A549 (cell line): ENCODE measurements at regions not wholly inside any gene's neighbourhood (a gene's known extent, or its start where the extent isn't known, plus 50 kb on each side); places are given as distances from the start of the nearest gene placed in this dataset.

Source experiments
- ATAC-seq, 2 experiments: fragments of 200-7000 bp in 1 of 2; fragments of >200 bp in 1 of 2; cut with Nextera tagmentation in 1 of 2; cut with Tn5 transposase in 1 of 2; 3 replicates each; pipeline versions ENCODE4 v1.8.0 to v1.9.1; 2018 to 2020; ENCODE audit warnings: mild to moderate bottlenecking in 1 of 2, moderate library complexity in 1 of 2
- CTCF ChIA-PET: fragments of 300-600 bp; sonication (Branson Sonifier 250); formaldehyde crosslinking; extraction: SDS; loops from one replicate; lab custom pipeline; 2021; ENCODE audit warnings: antibody characterized with exemption, inconsistent platforms; lab: Yijun Ruan, JAX
- POLR2A ChIA-PET: fragments of 350-600 bp; formaldehyde crosslinking; extraction: SDS; loops from one replicate; lab custom pipeline; 2021; ENCODE audit warnings: antibody characterized with exemption, inconsistent platforms; lab: Yijun Ruan, JAX
- DNase-seq, 2 experiments: peaks; one replicate each; pipeline versions ENCODE4 v3.0.0 to v3.0.0-alpha.2; 2011 to 2016; ENCODE audit warnings: low read depth in 1 of 2, low spot score in 1 of 2
- FAIRE-seq: peaks from 2 replicates; lab custom pipeline; 2011; peaks lifted over from hg19 to GRCh38; lab: Jason Lieb, UNC
- H3K27ac ChIP-seq, 2 experiments: fragments of >200 bp; sonication (Bioruptor Twin); formaldehyde crosslinking; 3 replicates each; pipeline ENCODE4 v1.5.1; 2016 to 2017
- H3K4me1 ChIP-seq: fragments of >200 bp; sonication (Bioruptor Twin); formaldehyde crosslinking; 3 replicates; pipeline ENCODE4 v1.6.1; 2016
- H3K4me2 ChIP-seq: fragments of >200 bp; sonication (Bioruptor Twin); formaldehyde crosslinking; 3 replicates; pipeline ENCODE4 v1.6.1; 2016
- H3K4me3 ChIP-seq: fragments of >200 bp; sonication (Bioruptor Twin); formaldehyde crosslinking; 3 replicates; pipeline ENCODE4 v1.5.1; 2016
- H3K9me3 ChIP-seq: fragments of >200 bp; sonication (Bioruptor Twin); formaldehyde crosslinking; 3 replicates; pipeline ENCODE4 v1.6.1; 2016
- CHD4 ChIP-seq: fragments of 200-600 bp; sonication (generic); IDR thresholded peaks from 2 replicates; pipeline ENCODE4 v1.6.1; 2016; ENCODE audit warnings: antibody characterized with exemption, mild to moderate bottlenecking, borderline replicate concordance
- CTCF ChIP-seq: fragments of >200 bp; sonication (Bioruptor Twin); formaldehyde crosslinking; IDR thresholded peaks from 3 replicates; pipeline ENCODE4 v1.5.1; 2016
- E2F6 ChIP-seq: IDR thresholded peaks from 2 replicates; pipeline ENCODE4 v1.6.1; 2012; ENCODE audit warnings: low read depth, borderline replicate concordance
- EHF ChIP-seq: fragments of 250-450 bp; sonication (Bioruptor Pico); IDR thresholded peaks from 2 replicates; pipeline ENCODE4 v1.5.0; 2020; ENCODE audit warnings: mild to moderate bottlenecking
- EHMT2 ChIP-seq: fragments of 200-600 bp; sonication (generic); IDR thresholded peaks from 2 replicates; pipeline ENCODE4 v1.6.1; 2016; ENCODE audit warnings: antibody characterized with exemption, low read depth, mild to moderate bottlenecking, moderate library complexity
- ESRRA ChIP-seq: fragments of 150-350 bp; IDR thresholded peaks from 2 replicates; pipeline ENCODE4 v1.6.1; 2014; ENCODE audit warnings: mild to moderate bottlenecking, low read length, borderline replicate concordance
- HOXB13 ChIP-seq: fragments of 250-450 bp; sonication (Bioruptor Pico); IDR thresholded peaks from 2 replicates; pipeline ENCODE4 v1.5.0; 2020; ENCODE audit warnings: low read depth, mild to moderate bottlenecking, moderate library complexity
- HOXB5 ChIP-seq: fragments of 250-450 bp; sonication (Bioruptor Pico); IDR thresholded peaks from 2 replicates; pipeline ENCODE4 v1.5.0; 2020; ENCODE audit warnings: mild to moderate bottlenecking, moderate library complexity
- MAX ChIP-seq: IDR thresholded peaks from 2 replicates; pipeline ENCODE4 v1.6.1; 2012
- NFE2L2 ChIP-seq: fragments of 150-350 bp; conservative IDR thresholded peaks from 2 replicates; pipeline ENCODE4 v1.6.1; 2014; ENCODE audit warnings: low read length
- NR3C1 ChIP-seq: fragments of >200 bp; sonication (Bioruptor Twin); formaldehyde crosslinking; IDR thresholded peaks from 3 replicates; pipeline ENCODE4 v1.6.1; 2017
- PHF8 ChIP-seq: fragments of 200-600 bp; sonication (generic); IDR thresholded peaks from 2 replicates; pipeline ENCODE4 v1.6.1; 2016; ENCODE audit warnings: low read depth, mild to moderate bottlenecking, antibody characterized with exemption, moderate library complexity, borderline replicate concordance
- POLR2A ChIP-seq: IDR thresholded peaks from 2 replicates; pipeline ENCODE4 v1.6.1; 2012; ENCODE audit warnings: mild to moderate bottlenecking, low read length
- POLR2AphosphoS2 ChIP-seq: conservative IDR thresholded peaks from 2 replicates; pipeline ENCODE4 v1.6.1; 2012; ENCODE audit warnings: low read length, improper control_type of control experiment, inconsistent platforms
- RAD21 ChIP-seq, 2 experiments: fragments of >200 bp in 1 of 2; sonication (Bioruptor Twin) in 1 of 2; formaldehyde crosslinking in 1 of 2; IDR thresholded peaks in 1 of 2; conservative IDR thresholded peaks in 1 of 2; 2 replicates in 1 of 2; 3 replicates in 1 of 2; pipeline ENCODE4 v1.6.1; 2012 to 2018; ENCODE audit warnings: inconsistent platforms in 1 of 2
- RARB ChIP-seq: fragments of 250-450 bp; sonication (Bioruptor Pico); IDR thresholded peaks from 2 replicates; pipeline ENCODE4 v1.8.0; 2021; ENCODE audit warnings: mild to moderate bottlenecking, moderate library complexity
- REST ChIP-seq: fragments of 200-600 bp; sonication (generic); IDR thresholded peaks from 2 replicates; pipeline ENCODE4 v1.6.1; 2016; ENCODE audit warnings: antibody characterized with exemption, mild to moderate bottlenecking, moderate library complexity
- RFX5 ChIP-seq: fragments of 450-650 bp; IDR thresholded peaks from 2 replicates; pipeline ENCODE4 v1.7.1; 2014; ENCODE audit warnings: antibody characterized with exemption, mild to moderate bottlenecking, moderate library complexity
- RNF2 ChIP-seq: fragments of 200-600 bp; sonication (generic); IDR thresholded peaks from 2 replicates; pipeline ENCODE4 v1.6.1; 2016; ENCODE audit warnings: low read depth, mild to moderate bottlenecking, antibody characterized with exemption, moderate library complexity, borderline replicate concordance
- SMC3 ChIP-seq: fragments of >200 bp; sonication (Bioruptor Twin); formaldehyde crosslinking; IDR thresholded peaks from 3 replicates; pipeline ENCODE4 v1.6.1; 2018; ENCODE audit warnings: inconsistent platforms
- SREBF2 ChIP-seq: fragments of 450-650 bp; IDR thresholded peaks from 2 replicates; pipeline ENCODE4 v1.6.1; 2014; ENCODE audit warnings: mild to moderate bottlenecking, moderate library complexity
- TFCP2L1 ChIP-seq: fragments of 250-450 bp; sonication (Bioruptor Pico); IDR thresholded peaks from 2 replicates; pipeline ENCODE4 v1.5.0; 2021; ENCODE audit warnings: mild to moderate bottlenecking
- whole genome bisulfite sequencing: methylation state at CpG from one replicate; pipeline ENCODE4 v1.1.6; 2017; ENCODE audit errors: missing lambda C conversion rate; 5-methylcytosine and 5-hydroxymethylcytosine counted together

- ATAC-seq, result no peak
- no peak overlapping the region for H3K4me2 ChIP-seq
- H3K9me3 ChIP-seq, result no peaks in the 10 kb centered on the region
- no peak for DNase-seq
- no peak overlapping the region for H3K4me3 ChIP-seq
- peaks cover 30% of the 10 kb centered on the region for H3K4me1 ChIP-seq
- ChIA-PET CTCF (interaction anchor here (0.5 to 2.0 kb wide), 6 partner anchors 9 to 187 kb away, joined by 3 to 7 read pairs (median 4); no protein-coding TSS in a partner anchor), POLR2A (no interaction called here)
- TF ChIP-seq EHMT2 (no peak), HOXB13 (CRISPR knock-in tag) (no peak), ESRRA (no peak)
- peak overlapping the region in 1 of 2 experiments; percentile 48; a peak in 1 of 6 replicates for H3K27ac ChIP-seq
- no peak for FAIRE-seq
- whole genome bisulfite sequencing, result 49% methylated on average over 3 of the region's 3 CpGs
Observed at GRCh38 chr5:68459810-68460139, 244.2 kb downstream of the PIK3R1 start.

GRCh38 chr5:68460147-68460798 is 244.7 kb downstream of the PIK3R1 start:
- POLR2A ChIA-PET, result no interaction called here
- CTCF ChIA-PET, result interaction anchor here (0.5 to 3.1 kb wide), 10 partner anchors 9 to 188 kb away, joined by 3 to 9 read pairs (median 4); no protein-coding TSS in a partner anchor

More at GRCh38 chr5:68460147-68460798, 244.7 kb downstream of the PIK3R1 start:
- Histone ChIP-seq H3K4me2 (no peak overlapping the region), H3K4me1 (peaks cover 27% of the 10 kb centered on the region), H3K27ac (peak overlapping the region in 1 of 2 experiments; percentile 48; a peak in 1 of 6 replicates), H3K9me3 (no peaks in the 10 kb centered on the region), H3K4me3 (no peak overlapping the region)
- DNase-seq, result peak; percentile 12 to 69
- TF ChIP-seq RAD21 (conservative IDR thresholded peaks at IDR 0.05 in 1 of 2, IDR thresholded peaks at IDR 0.05 in 1 of 2) (peak; percentile 70 to 73), CTCF (peak; percentile 66), MAX (no peak), RARB (CRISPR knock-in tag) (no peak), REST (no peak), SREBF2 (no peak), TFCP2L1 (CRISPR knock-in tag) (no peak), HOXB5 (CRISPR knock-in tag) (no peak), E2F6 (no peak), POLR2AphosphoS2 (no peak), SMC3 (peak; percentile 78), EHF (no peak), PHF8 (no peak), POLR2A (no peak), RFX5 (no peak), NFE2L2 (no peak), NR3C1 (no peak), CHD4 (no peak), RNF2 (no peak)
- 33% methylated on average over 3 of the region's 3 CpGs for WGBS
- peak in 1 of 2 experiments; percentile 80; a peak in 3 of 6 replicates for ATAC-seq
- no peak for FAIRE-seq
